ENCODE measurements at regions not wholly inside any gene's neighbourhood (a gene's known extent, or its start where the extent isn't known, plus 50 kb on each side); places are given as distances from the start of the nearest gene placed in this dataset.

GRCh38 chr5:21165344-21165743 lies 1177.3 kb upstream of the CDH18 start:
- no peak for DNase-seq

DNA sequence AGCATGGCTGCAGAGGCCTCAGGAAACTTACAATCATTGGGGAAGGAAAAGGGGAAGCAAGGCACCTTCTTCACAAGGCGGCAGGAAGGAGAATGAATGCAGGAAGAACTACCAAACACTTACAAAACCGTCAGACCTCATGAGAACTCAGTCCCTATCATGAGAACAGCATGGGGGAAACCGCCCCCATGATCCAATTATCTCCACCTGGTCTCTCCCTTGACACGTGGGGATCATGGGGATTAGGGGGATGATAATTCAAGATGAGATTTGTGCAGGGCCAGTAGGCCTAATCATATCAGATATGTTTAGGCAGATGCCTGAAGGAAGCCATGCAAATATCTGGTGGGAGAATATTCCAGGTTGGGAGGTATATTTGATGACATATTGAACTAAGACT lies 1176.4 kb upstream of the CDH18 start:
- no peak for DNase-seq

DNA sequence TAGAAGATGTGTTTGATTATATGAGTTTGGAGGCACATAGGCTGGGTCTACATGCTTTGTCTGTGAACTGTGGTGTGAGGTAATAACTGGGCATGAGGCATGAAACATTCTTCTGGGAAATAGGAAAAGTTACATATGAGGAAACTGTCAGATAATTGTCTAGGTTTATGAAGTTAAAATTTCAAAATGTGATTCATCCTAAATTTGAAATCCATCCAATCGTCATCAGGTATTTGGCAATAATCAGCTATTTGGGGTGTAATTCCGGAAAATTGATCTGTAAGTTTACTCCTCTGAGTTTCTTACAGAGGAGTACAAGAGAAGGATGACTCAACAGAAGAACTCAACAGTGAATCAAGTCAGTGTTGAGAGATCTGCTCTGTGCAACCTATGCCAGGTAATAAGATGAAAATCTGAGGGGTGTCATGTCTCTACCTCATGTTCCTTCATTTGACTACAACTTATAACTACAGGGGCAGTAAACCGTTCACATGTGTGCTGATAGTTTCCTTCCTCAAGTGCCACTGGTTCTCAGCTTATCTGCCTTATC lies 1171.6 kb upstream of the CDH18 start:
- DNase-seq: no peak

- DNase-seq: no peak
Observed at GRCh38 chr5:21154526-21154925, 1166.5 kb upstream of the CDH18 start.

GRCh38 chr5:21152611-21153010 lies 1164.6 kb upstream of the CDH18 start:
- DNase-seq: no peak

DNA sequence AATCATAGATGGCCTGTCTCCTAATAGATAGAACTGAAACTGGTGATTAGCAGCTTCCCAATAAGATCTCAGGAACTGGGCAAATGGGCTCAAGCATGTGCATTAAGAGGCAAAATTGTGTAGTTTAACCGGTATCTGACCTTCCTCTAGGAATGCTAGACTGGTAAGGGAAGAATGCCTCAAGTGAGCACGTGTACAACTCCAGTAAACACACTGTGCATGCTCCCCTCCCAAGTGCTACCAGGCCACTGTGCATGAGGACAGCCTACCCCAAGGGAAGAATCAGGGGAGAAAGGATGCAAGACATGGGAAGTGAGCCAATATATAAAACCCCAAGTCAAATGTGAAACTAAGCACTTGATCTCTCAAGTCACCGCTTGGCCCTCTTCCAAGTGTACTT lies 1157.4 kb upstream of the CDH18 start:
- DNase-seq: no peak

DNA sequence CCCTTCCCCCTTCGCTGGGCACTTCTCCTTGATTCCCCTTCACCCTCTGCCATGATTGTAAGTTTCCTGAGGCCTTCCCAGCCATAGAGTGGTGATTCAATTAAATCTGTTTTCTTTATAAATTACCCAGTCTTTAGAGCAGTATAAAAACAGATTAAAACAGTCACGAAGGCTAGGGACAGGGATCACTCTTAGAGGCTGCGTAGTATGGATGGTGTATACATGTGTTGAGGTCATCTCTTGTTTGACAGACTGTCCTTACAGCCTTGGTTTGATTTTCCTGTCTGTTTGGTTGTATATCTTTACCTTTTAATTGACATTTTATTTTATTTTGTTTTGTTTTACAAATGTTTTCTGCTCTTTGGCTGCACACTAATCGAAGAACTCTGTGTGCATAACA lies 1155.7 kb upstream of the CDH18 start:
- no peak for DNase-seq

DNA sequence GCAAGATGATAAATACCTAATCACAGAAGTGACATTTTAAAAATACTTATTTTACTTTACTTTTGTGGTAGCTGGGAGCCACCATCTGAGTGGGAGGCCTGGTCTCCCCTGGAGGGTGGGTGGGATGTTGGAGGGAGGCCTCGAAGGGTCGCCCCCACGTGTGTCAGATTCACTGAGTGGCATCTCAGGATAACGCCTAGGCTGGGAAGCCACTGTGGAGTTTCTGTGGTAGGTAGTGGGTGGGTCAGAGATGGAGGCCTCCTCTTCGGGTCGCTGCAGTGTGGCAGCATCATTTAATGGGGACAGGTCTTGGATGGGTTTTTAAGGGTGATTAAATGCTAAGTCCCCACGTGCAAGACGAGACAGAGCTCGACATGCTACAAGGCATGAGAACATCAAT lies 1154.8 kb upstream of the CDH18 start:
- no peak for DNase-seq

DNA sequence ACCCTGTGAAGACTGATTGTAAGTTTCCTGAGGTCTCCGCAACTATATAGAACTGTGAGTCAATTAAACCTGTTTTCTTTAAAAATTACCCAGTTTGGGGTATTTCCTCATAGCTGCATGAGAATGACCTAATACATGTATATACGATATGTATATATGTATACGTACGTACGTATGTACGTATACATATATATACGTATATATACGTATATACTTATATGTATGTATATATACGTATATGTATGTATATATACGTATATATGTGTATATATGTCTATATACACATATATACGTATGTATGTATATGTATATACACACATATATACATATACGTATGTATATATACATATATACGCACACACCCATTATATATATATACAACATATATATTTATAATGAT lies 1153.0 kb upstream of the CDH18 start:
- DNase-seq: no peak

DNA sequence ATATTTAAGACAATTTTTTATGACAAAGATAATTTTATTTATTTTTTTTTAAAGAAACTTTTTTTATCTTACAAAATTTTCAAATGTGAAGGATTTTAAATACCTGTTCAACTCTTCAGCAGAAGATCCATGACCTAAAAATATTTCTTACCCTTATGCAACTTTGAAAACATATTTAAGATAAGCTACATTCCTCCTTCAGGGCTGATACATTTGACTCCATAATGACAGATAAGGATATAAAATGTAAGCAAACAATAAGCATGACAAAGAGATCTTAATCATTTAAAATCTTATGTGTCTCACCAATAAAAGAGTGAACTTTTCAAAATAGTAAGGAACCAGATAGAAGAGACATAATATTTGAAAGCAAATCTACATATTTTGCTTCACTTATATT lies 1138.2 kb upstream of the CDH18 start:
- no peak for DNase-seq

DNA sequence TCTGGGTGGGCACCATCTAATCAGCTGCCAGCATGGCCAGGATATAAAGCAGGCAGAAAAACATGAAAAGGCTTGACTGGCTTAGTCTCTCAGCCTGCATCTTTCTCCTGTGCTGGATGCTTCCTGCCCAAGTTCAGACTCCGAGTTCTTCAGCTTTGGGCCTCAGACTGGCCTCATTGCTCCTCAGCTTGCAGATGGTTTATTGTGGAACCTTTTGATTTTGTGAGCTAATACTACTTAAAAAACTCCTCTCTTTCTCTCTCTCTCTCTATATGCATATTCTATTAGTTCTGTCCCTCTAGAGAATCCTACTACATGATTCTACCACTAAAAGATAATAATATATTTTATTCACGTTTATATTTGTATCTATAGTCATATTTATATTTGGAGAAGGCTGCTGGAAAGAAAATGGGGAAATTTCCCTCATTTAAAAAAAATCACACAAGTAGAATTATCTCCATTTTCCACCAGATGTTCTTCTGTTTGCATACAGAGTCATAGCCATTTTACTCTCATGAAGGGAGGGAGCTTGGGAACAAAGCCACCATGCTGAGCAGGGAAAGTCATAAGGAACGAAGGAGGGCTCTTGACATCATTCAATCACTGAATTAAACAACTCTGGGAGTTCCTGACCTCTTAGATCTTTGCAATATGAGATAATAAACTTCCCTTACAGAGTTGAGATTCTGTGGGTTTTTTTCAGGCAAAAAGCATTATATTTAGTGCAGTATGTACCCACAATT lies 1137.4 kb upstream of the CDH18 start:
- DNase-seq: no peak

- DNase-seq: no peak
Observed at GRCh38 chr5:21121213-21121612, 1133.2 kb upstream of the CDH18 start.

GRCh38 chr5:21097661-21098060 lies 1109.7 kb upstream of the CDH18 start:
- DNase-seq: no peak

DNA sequence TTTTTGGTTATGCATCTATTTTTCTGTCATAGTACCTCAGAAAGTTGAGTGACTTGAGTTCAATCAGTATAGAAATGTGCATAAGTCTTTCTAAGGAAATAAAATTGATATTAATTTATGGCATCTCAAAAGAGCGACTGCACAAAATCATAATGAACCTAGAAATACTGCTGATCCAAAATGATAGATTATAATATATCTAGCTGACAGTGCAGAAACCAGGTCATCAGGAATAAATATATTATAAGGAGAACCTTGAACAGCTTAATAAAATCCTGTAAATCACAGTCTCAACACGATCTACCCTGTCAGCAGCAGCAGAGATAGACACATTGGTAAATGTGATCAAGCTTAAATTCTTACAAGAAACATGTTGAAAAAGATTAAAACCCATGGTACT lies 1106.6 kb upstream of the CDH18 start:
- no peak for DNase-seq

DNA sequence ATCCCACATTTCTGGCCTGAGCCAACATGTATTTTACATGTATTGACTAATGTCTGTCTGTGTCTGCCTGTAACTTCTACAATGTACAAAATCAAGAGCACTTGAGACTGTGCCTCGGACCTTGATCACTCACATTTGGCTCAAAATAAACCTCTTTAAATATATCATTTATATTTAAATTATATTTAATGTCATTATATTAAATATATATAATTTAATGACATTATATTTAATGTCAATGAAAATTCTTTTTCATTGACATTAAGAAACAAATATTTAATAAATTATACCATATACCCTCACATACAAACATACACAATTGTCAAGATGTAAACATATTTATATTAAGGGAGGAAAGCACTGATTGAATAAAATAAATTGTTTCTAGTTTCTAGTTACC lies 1099.8 kb upstream of the CDH18 start:
- DNase-seq: no peak

- no peak for DNase-seq
Observed at GRCh38 chr5:21085791-21086190, 1097.8 kb upstream of the CDH18 start.

- DNase-seq: no peak
Observed at GRCh38 chr5:21071986-21072385, 1084.0 kb upstream of the CDH18 start.

- no peak for DNase-seq
Observed at GRCh38 chr5:21071421-21071820, 1083.4 kb upstream of the CDH18 start.

GRCh38 chr5:21070858-21071257 lies 1082.9 kb upstream of the CDH18 start:
- no peak for DNase-seq

- DNase-seq: no peak
Observed at GRCh38 chr5:21067724-21068123, 1079.7 kb upstream of the CDH18 start.

GRCh38 chr5:21063146-21063545 lies 1075.1 kb upstream of the CDH18 start:
- DNase-seq: no peak

DNA sequence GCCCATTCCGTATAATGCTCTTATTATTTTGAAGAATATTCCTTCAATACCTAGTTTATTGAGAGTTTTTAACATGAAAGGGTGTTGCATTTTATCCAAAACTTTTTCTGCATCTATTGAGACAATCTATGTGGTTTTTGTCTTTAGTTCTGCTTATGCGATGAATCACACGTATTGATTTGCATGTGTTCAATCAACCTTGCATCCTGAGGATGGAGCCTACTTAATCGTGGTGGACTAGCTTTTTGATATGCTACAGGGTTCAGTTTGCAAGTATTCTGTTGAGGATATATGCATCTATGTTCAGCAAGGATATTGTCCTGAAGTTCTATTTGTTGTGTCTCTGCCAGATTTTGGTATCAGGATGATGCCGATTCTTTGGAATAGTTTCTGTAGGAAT lies 1070.3 kb upstream of the CDH18 start:
- no peak for DNase-seq

GRCh38 chr5:21051945-21052344 lies 1063.9 kb upstream of the CDH18 start:
- DNase-seq: no peak

DNA sequence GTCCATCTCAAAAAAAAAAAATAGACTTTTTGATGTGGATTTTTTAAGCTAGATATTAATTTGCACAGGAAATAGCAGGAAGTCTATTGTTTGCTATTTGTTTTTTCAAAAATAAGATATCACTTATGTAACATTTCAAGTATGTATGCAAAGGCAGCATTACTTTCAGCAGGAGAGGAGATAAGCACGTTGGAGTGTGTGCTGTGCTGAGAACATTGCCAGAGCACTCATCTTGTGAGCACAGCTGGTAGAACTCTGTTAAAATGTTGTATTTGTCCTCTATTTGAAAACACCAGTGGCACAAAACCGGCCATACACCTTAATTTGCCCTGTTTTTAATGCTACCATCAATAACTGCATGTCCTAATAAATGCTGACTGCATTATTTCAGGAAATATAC lies 1061.9 kb upstream of the CDH18 start:
- DNase-seq: no peak

- DNase-seq: no peak
Observed at GRCh38 chr5:21030981-21031380, 1043.0 kb upstream of the CDH18 start.

All from NCI-H1694 treated with DMSO at 0.1 percent for 48 hours (cell line).